Astrocyte of the cerebellum (primary cell): ENCODE measurements at regions not wholly inside any gene's neighbourhood (a gene's known extent, or its start where the extent isn't known, plus 50 kb on each side); places are given as distances from the start of the nearest gene placed in this dataset.
"Not testable (repeated sequence)": the region's sequence is repeated elsewhere in the genome, so short reads cannot be mapped to it uniquely, and the experiment has no call there.

ENCODE experiments used
- DNase-seq: peaks from one replicate; pipeline ENCODE4 v3.0.0-alpha.2; 2011; ENCODE audit warnings: low read depth
- H3K4me3 ChIP-seq: 2 replicates; pipeline ENCODE4 v1.5.1; 2011; ENCODE audit warnings: mild to moderate bottlenecking, low read depth, low read length, moderate library complexity
- CTCF ChIP-seq: IDR thresholded peaks from 2 replicates; pipeline ENCODE4 v1.5.1; 2012; ENCODE audit warnings: low read length, low read depth, moderate library complexity, mild to moderate bottlenecking; ENCODE audit errors: missing control alignments
- in situ Hi-C: cut with HindIII; loops from 2 replicates; pipeline ENCODE4 v1.10.0; 2017; ENCODE audit warnings: low sequenced_read_pairs

GRCh38 chr7:109407756-109408155, 838.1 kb downstream of the DNAJB9 start:
- in situ Hi-C loops = no loop called here
- no peak for TF ChIP-seq CTCF
- no peak overlapping the region for H3K4me3 ChIP-seq
- no peak for DNase-seq

DNA sequence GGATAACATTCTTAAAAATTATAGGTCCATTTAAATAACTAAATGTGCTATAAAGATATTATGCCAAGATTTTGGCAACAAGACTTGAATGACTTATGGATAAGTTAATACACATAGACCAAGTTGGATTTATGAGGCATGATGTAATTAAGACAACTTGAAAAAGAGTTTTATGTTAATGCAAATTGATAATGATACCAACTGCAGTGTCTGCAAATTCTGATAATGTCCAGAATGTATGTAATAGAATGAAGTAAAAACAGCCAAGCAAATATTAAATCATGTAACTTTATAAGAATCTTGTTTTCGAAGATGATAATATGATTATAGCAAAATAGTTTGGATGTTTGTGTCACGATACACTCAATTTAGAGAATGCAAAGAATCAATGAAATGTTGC, 868.3 kb downstream of the DNAJB9 start:
- no peak for TF ChIP-seq CTCF
- in situ Hi-C loops = no loop called here
- no peak for DNase-seq
- H3K4me3 ChIP-seq = no peak overlapping the region

DNA sequence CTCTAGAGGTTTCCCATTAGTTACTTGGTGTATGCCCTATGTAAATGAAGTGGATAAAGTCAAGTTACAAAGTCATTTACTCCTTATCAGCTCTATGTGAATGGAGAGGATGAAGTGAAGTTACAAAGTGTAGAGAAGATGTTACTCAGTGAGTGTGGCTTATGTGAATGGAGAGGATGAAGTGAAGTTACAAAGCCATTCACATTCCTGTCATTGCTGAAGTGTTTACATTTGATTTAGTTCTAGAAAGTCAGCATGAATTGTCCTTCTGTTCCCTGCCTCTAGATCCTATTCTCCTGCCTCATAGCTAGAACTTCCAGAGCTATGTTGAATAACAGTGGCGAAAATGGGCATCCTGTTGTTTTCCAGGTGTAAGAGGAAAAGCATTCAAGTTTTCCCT, 880.1 kb downstream of the DNAJB9 start:
- in situ Hi-C loops = no loop called here
- no peak for TF ChIP-seq CTCF
- DNase-seq = no peak
- H3K4me3 ChIP-seq = no peak overlapping the region

- DNase-seq = no peak
- H3K4me3 ChIP-seq = no peak overlapping the region
- no peak for TF ChIP-seq CTCF
- in situ Hi-C loops = no loop called here
Measured at GRCh38 chr7:109456116-109456515, 886.4 kb downstream of the DNAJB9 start.

- in situ Hi-C loops = no loop called here
- H3K4me3 ChIP-seq = no peak overlapping the region
Measured at GRCh38 chr7:109460296-109460695, 890.6 kb downstream of the DNAJB9 start.

GRCh38 chr7:109462171-109462570, 892.5 kb downstream of the DNAJB9 start:
- no peak overlapping the region for H3K4me3 ChIP-seq
- DNase-seq = no peak
- no peak for TF ChIP-seq CTCF
- in situ Hi-C loops = no loop called here

More at GRCh38 chr7:109460296-109460695, 890.6 kb downstream of the DNAJB9 start:
- DNase-seq = no peak
- TF ChIP-seq CTCF = no peak

- in situ Hi-C loops, H3K4me3 ChIP-seq, DNase-seq: not testable (repeated sequence)
Measured at GRCh38 chr7:109467729-109468128, 898.1 kb downstream of the DNAJB9 start.
